ENCODE measurements at regions not wholly inside any gene's neighbourhood (a gene's known extent, or its start where the extent isn't known, plus 50 kb on each side); places are given as distances from the start of the nearest gene placed in this dataset.

- no peak for DNase-seq (ENCODE audit: low read depth, low spot score)
- CTCF ChIA-PET: no interaction called here
- no peak for TF ChIP-seq CTCF (IDR thresholded peaks at IDR 0.05; ENCODE audit: insufficient read depth, low read length, missing control alignments)
- POLR2A ChIA-PET: no interaction called here
- no peak overlapping the region for H3K4me3 ChIP-seq (ENCODE audit: low read depth, low read length)
These were observed 769.0 kb downstream of the TYW1 start for GRCh38 chr7:67765481-67766175.

- ChIA-PET POLR2A (no interaction called here), CTCF (no interaction called here)
- TF ChIP-seq CTCF (IDR thresholded peaks at IDR 0.05; ENCODE audit: insufficient read depth, low read length, missing control alignments): no peak
- no peak for DNase-seq (ENCODE audit: low read depth, low spot score)
- no peak overlapping the region for H3K4me3 ChIP-seq (ENCODE audit: low read depth, low read length)
These were observed 770.3 kb downstream of the TYW1 start for GRCh38 chr7:67766906-67767410.

GRCh38 chr7:67771846-67772605, 775.4 kb downstream of the TYW1 start:
- CTCF ChIA-PET: no interaction called here
- DNase-seq (ENCODE audit: low read depth, low spot score): no peak
- no peak for TF ChIP-seq CTCF (IDR thresholded peaks at IDR 0.05; ENCODE audit: insufficient read depth, low read length, missing control alignments)
- POLR2A ChIA-PET: no interaction called here
- H3K4me3 ChIP-seq (ENCODE audit: low read depth, low read length): no peak overlapping the region

GRCh38 chr7:67773081-67773480, 776.4 kb downstream of the TYW1 start:
- ChIA-PET CTCF (no interaction called here), POLR2A (no interaction called here)
- no peak for DNase-seq (ENCODE audit: low read depth, low spot score)
- H3K4me3 ChIP-seq (ENCODE audit: low read depth, low read length): no peak overlapping the region
- TF ChIP-seq CTCF (IDR thresholded peaks at IDR 0.05; ENCODE audit: insufficient read depth, low read length, missing control alignments): no peak

DNA sequence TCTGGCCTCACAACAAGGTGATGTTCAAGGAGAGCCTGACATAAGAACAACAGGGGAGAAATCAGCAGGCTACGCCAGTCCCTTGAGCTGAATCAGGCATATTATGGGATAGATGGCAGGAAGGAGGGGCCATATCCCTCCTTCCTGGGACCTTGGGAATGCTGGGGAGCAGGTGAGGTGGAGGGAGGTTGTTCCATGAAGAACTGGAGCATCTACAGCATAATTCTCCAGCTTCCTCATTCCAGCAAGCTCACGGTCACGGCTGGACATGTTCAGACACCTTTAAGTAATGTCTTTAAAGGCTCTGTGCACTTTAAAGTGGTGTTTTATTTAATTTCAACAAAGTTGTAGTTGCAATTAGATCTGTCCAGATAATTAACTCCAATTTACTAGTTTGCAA, 780.5 kb downstream of the TYW1 start:
- no peak overlapping the region for H3K4me3 ChIP-seq (ENCODE audit: low read depth, low read length)
- DNase-seq (ENCODE audit: low read depth, low spot score): no peak
- POLR2A ChIA-PET: no interaction called here
- no peak for TF ChIP-seq CTCF (IDR thresholded peaks at IDR 0.05; ENCODE audit: insufficient read depth, low read length, missing control alignments)
- CTCF ChIA-PET: no interaction called here

GRCh38 chr7:67781841-67782240, 785.2 kb downstream of the TYW1 start:
- POLR2A ChIA-PET: no interaction called here
- TF ChIP-seq CTCF (IDR thresholded peaks at IDR 0.05; ENCODE audit: insufficient read depth, low read length, missing control alignments): no peak
- no peak overlapping the region for H3K4me3 ChIP-seq (ENCODE audit: low read depth, low read length)
- CTCF ChIA-PET: no interaction called here
- no peak for DNase-seq (ENCODE audit: low read depth, low spot score)
